HEK293 (cell line): ENCODE measurements at regions not wholly inside any gene's neighbourhood (a gene's known extent, or its start where the extent isn't known, plus 50 kb on each side); places are given as distances from the start of the nearest gene placed in this dataset.

Experiments
- CTCF ChIA-PET: fragments of 350-600 bp; formaldehyde crosslinking; extraction: SDS; loops from one replicate; lab custom pipeline; 2021; ENCODE audit warnings: antibody characterized with exemption; lab: Yijun Ruan, JAX
- POLR2A ChIA-PET: fragments of 300-600 bp; formaldehyde crosslinking; extraction: SDS; loops from one replicate; lab custom pipeline; 2020; ENCODE audit warnings: antibody characterized with exemption, inconsistent platforms; lab: Yijun Ruan, JAX
- H3K27ac ChIP-seq: fragments of 200-500 bp; sonication (Bioruptor generic); 2 replicates; pipeline ENCODE4 v1.5.1; 2014; ENCODE audit warnings: low read depth, low read length, control low read depth, inconsistent platforms; ENCODE audit errors: extremely low read depth
- H3K36me3 ChIP-seq, 2 experiments: fragments of 200-500 bp in 1 of 2; sonication (Bioruptor generic) in 1 of 2; 1 replicate in 1 of 2; 2 replicates in 1 of 2; pipeline ENCODE4 v1.5.1; 2014 to 2017; ENCODE audit warnings: inconsistent platforms in 2 of 2, low read length in 2 of 2; ENCODE audit not compliant: control insufficient read depth in 2 of 2, insufficient read depth in 1 of 2
- H3K4me1 ChIP-seq: fragments of 200-500 bp; sonication (Bioruptor generic); 2 replicates; pipeline ENCODE4 v1.5.1; 2014; ENCODE audit warnings: mild to moderate bottlenecking, low read length, inconsistent platforms; ENCODE audit not compliant: control insufficient read depth, insufficient read depth
- H3K4me3 ChIP-seq: 2 replicates; pipeline ENCODE4 v1.5.1; 2011; ENCODE audit warnings: low read depth, mild to moderate bottlenecking, control low read depth, low read length, moderate library complexity
- H3K9me3 ChIP-seq: fragments of 200-500 bp; sonication (Bioruptor generic); 2 replicates; pipeline ENCODE4 v1.5.1; 2014; ENCODE audit warnings: low read depth, low read length, inconsistent platforms; ENCODE audit not compliant: control insufficient read depth, insufficient read depth
- GLIS2 ChIP-seq: fragments of 450-650 bp; formaldehyde crosslinking; IDR thresholded peaks from 2 replicates; pipeline ENCODE4 v1.5.1; 2016; ENCODE audit warnings: missing biosample characterization, missing genetic modification characterization
- KLF1 ChIP-seq: fragments of 450-650 bp; formaldehyde crosslinking; IDR thresholded peaks from 2 replicates; pipeline ENCODE4 v1.5.1; 2016; ENCODE audit warnings: missing biosample characterization, missing genetic modification characterization
- OSR2 ChIP-seq: fragments of 450-650 bp; formaldehyde crosslinking; IDR thresholded peaks from 2 replicates; pipeline ENCODE4 v1.5.1; 2016; ENCODE audit warnings: missing biosample characterization, missing genetic modification characterization
- SALL2 ChIP-seq: fragments of 450-650 bp; formaldehyde crosslinking; IDR thresholded peaks from 2 replicates; pipeline ENCODE4 v1.5.0; 2017; ENCODE audit warnings: missing biosample characterization, mild to moderate bottlenecking, missing genetic modification characterization, borderline replicate concordance
- ZBTB21 ChIP-seq: fragments of 450-650 bp; formaldehyde crosslinking; IDR thresholded peaks from 2 replicates; pipeline ENCODE4 v1.5.1; 2017; ENCODE audit warnings: missing biosample characterization, missing genetic modification characterization
- ZBTB48 ChIP-seq: fragments of 450-650 bp; formaldehyde crosslinking; IDR thresholded peaks from 2 replicates; pipeline ENCODE4 v1.5.1; 2016; ENCODE audit warnings: missing biosample characterization, missing genetic modification characterization
- ZFP69B ChIP-seq: fragments of 450-650 bp; formaldehyde crosslinking; IDR thresholded peaks from 2 replicates; pipeline ENCODE4 v1.5.1; 2016; ENCODE audit warnings: missing biosample characterization, missing genetic modification characterization
- ZNF133 ChIP-seq: fragments of 450-650 bp; formaldehyde crosslinking; IDR thresholded peaks from 2 replicates; pipeline ENCODE4 v1.5.1; 2016; ENCODE audit warnings: missing biosample characterization, missing genetic modification characterization
- ZNF175 ChIP-seq: fragments of 450-650 bp; formaldehyde crosslinking; IDR thresholded peaks from 2 replicates; pipeline ENCODE4 v1.5.1; 2016; ENCODE audit warnings: missing biosample characterization, missing genetic modification characterization
- ZNF266 ChIP-seq: fragments of 450-650 bp; formaldehyde crosslinking; IDR thresholded peaks from 2 replicates; pipeline ENCODE4 v1.5.1; 2016; ENCODE audit warnings: missing biosample characterization, missing genetic modification characterization, low read depth
- ZNF292 ChIP-seq: fragments of 450-650 bp; formaldehyde crosslinking; IDR thresholded peaks from 2 replicates; pipeline ENCODE4 v1.5.1; 2016; ENCODE audit warnings: low read depth, missing biosample characterization, missing genetic modification characterization, borderline replicate concordance
- ZNF302 ChIP-seq: fragments of 450-650 bp; formaldehyde crosslinking; IDR thresholded peaks from 2 replicates; pipeline ENCODE4 v1.5.1; 2016; ENCODE audit warnings: missing biosample characterization, missing genetic modification characterization, low read depth
- ZNF335 ChIP-seq: fragments of 450-650 bp; formaldehyde crosslinking; conservative IDR thresholded peaks from 2 replicates; pipeline ENCODE4 v1.5.1; 2016; ENCODE audit warnings: missing biosample characterization, missing genetic modification characterization
- ZNF354C ChIP-seq: fragments of 450-650 bp; formaldehyde crosslinking; IDR thresholded peaks from 2 replicates; pipeline ENCODE4 v1.5.1; 2016; ENCODE audit warnings: missing biosample characterization, missing genetic modification characterization, low read depth, borderline replicate concordance
- ZNF394 ChIP-seq: fragments of 450-650 bp; formaldehyde crosslinking; IDR thresholded peaks from 2 replicates; pipeline ENCODE4 v1.5.1; 2016; ENCODE audit warnings: missing biosample characterization, missing genetic modification characterization, mild to moderate bottlenecking, moderate library complexity, borderline replicate concordance
- ZNF433 ChIP-seq: fragments of 450-650 bp; formaldehyde crosslinking; IDR thresholded peaks from 2 replicates; pipeline ENCODE4 v1.5.1; 2016; ENCODE audit warnings: missing biosample characterization, missing genetic modification characterization, low read depth
- ZNF558 ChIP-seq: fragments of 450-650 bp; formaldehyde crosslinking; IDR thresholded peaks from 2 replicates; pipeline ENCODE4 v1.5.1; 2016; ENCODE audit warnings: missing biosample characterization, missing genetic modification characterization
- ZNF600 ChIP-seq: fragments of 450-650 bp; formaldehyde crosslinking; IDR thresholded peaks from 2 replicates; pipeline ENCODE4 v1.5.1; 2016; ENCODE audit warnings: missing biosample characterization, missing genetic modification characterization
- ZNF747 ChIP-seq: fragments of 450-650 bp; formaldehyde crosslinking; IDR thresholded peaks from 2 replicates; pipeline ENCODE4 v1.5.1; 2016; ENCODE audit warnings: missing biosample characterization, missing genetic modification characterization
- ZNF792 ChIP-seq: fragments of 450-650 bp; formaldehyde crosslinking; IDR thresholded peaks from 2 replicates; pipeline ENCODE4 v1.5.1; 2016; ENCODE audit warnings: missing biosample characterization, missing genetic modification characterization
- ZXDB ChIP-seq: fragments of 450-650 bp; formaldehyde crosslinking; IDR thresholded peaks from 2 replicates; pipeline ENCODE4 v1.5.1; 2016; ENCODE audit warnings: missing biosample characterization, missing genetic modification characterization
- TF ChIP-seq, protein P1 (sequence below): fragments of 450-650 bp; formaldehyde crosslinking; IDR thresholded peaks from 2 replicates; pipeline ENCODE4 v1.5.1; 2016; ENCODE audit warnings: missing biosample characterization, missing genetic modification characterization
- TF ChIP-seq, protein P2 (sequence below): fragments of 450-650 bp; formaldehyde crosslinking; IDR thresholded peaks from 2 replicates; pipeline ENCODE4 v1.5.1; 2017; ENCODE audit warnings: missing biosample characterization, missing genetic modification characterization

DNA sequence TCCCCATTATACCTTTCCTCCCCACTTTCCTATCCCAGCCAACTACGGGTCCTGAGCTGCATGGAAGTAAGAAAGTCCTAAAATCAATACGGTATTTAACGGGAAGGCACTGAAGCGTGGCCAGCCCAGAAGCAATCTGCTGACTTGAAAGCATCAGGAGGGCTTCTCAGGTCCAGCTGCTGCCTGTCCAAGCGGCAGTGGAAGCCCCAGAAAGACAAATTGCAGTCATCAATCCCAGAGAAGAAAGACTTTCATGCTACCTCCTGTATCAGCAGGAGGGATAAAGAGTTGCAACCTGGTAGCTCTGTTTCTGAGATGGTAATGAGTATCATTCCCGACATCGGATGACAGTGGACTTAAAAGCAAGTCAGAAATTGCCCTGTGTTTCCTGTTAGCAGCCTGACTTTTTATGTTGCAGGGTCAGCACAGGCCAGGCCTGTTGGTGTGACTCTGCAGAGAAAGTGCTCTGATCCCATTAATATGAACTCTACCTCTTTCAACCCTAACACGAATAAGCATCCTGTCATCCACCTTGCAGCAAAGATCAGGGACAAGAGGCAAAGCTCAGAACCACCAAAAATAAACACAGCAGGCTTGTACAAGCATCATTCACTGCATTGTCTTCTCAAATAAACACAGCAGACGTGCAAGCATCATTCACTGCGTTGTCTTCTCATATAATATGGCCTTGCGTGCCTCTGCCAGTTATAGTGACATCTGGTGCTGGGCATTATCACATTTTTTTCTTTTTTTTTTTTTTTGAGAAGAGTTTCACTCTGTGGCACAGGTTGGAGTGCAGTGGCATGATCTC, 358.6 kb upstream of the CDH11 start (continued):
- TF ChIP-seq ZBTB21 (tag by site-specific recombination) (no peak), ZNF558 (no peak), ZNF600 (tag by site-specific recombination) (no peak), SALL2 (tag by site-specific recombination) (no peak), ZNF394 (tag by site-specific recombination) (no peak)
- TF ChIP-seq, protein P1, sequence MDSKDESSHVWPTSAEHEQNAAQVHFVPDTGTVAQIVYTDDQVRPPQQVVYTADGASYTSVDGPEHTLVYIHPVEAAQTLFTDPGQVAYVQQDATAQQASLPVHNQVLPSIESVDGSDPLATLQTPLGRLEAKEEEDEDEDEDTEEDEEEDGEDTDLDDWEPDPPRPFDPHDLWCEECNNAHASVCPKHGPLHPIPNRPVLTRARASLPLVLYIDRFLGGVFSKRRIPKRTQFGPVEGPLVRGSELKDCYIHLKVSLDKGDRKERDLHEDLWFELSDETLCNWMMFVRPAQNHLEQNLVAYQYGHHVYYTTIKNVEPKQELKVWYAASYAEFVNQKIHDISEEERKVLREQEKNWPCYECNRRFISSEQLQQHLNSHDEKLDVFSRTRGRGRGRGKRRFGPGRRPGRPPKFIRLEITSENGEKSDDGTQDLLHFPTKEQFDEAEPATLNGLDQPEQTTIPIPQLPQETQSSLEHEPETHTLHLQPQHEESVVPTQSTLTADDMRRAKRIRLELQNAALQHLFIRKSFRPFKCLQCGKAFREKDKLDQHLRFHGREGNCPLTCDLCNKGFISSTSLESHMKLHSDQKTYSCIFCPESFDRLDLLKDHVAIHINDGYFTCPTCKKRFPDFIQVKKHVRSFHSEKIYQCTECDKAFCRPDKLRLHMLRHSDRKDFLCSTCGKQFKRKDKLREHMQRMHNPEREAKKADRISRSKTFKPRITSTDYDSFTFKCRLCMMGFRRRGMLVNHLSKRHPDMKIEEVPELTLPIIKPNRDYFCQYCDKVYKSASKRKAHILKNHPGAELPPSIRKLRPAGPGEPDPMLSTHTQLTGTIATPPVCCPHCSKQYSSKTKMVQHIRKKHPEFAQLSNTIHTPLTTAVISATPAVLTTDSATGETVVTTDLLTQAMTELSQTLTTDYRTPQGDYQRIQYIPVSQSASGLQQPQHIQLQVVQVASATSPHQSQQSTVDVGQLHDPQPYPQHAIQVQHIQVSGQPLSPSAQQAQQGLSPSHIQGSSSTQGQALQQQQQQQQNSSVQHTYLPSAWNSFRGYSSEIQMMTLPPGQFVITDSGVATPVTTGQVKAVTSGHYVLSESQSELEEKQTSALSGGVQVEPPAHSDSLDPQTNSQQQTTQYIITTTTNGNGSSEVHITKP (tag by site-specific recombination), result no peak

DNA sequence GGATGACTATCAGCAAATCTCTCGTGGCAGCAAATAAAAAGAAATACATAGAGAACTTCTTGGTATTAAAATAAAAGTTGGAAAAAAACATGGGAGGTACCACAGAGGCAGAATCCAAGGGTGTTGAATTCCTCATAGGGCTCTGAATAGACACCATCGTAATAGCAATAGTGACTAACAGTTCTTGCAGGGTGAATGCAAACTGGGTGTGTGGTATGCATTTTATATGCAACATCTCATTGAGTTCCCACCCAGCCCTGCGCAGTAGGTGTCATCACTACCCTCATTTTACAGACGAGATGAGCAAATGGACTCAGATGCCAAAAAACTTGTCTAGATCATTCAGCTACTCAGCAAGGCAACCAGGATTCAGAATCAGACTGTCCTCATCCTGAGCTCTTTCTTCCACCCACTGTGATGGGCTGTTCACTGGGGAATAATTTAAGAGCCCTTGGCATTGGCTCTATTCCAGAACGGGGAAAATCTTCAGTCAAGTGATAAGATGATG, 354.6 kb upstream of the CDH11 start:
- POLR2A ChIA-PET, result no interaction called here
- Histone ChIP-seq H3K4me1 (no peaks in the 10 kb centered on the region), H3K27ac (no peak overlapping the region), H3K36me3 (no peaks in the 10 kb centered on the region), H3K9me3 (no peaks in the 10 kb centered on the region), H3K4me3 (no peak overlapping the region)
- TF ChIP-seq GLIS2, result no peak
- no peak for TF ChIP-seq ZNF792 (tag by site-specific recombination)
- TF ChIP-seq ZFP69B (tag by site-specific recombination), result no peak
- CTCF ChIA-PET, result no interaction called here

DNA sequence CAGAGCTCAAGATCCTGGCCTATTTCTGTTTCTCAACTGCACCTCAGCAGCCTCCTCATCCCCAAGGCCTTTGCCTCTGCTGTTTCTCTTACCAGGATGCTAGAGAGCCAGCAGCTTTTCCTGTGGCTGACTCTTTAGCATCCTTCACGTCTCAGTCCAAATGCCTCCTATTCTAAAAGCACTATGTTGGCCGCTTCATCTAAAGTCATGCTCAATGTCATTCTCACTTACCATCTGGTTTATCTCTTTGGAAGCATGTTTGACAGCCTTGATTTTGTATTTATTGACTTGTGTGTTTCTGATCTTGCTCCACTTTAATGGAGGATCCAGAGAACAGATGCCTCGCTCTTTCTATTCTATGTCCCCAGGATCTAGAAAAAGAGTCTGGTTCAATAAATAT, 351.8 kb upstream of the CDH11 start:
- Histone ChIP-seq H3K4me1 (no peaks in the 10 kb centered on the region), H3K36me3 (no peaks in the 10 kb centered on the region), H3K4me3 (no peak overlapping the region), H3K9me3 (no peaks in the 10 kb centered on the region), H3K27ac (no peak overlapping the region)
- ChIA-PET POLR2A (no interaction called here), CTCF (no interaction called here)
- no peak for TF ChIP-seq ZBTB48 (tag by site-specific recombination)

DNA sequence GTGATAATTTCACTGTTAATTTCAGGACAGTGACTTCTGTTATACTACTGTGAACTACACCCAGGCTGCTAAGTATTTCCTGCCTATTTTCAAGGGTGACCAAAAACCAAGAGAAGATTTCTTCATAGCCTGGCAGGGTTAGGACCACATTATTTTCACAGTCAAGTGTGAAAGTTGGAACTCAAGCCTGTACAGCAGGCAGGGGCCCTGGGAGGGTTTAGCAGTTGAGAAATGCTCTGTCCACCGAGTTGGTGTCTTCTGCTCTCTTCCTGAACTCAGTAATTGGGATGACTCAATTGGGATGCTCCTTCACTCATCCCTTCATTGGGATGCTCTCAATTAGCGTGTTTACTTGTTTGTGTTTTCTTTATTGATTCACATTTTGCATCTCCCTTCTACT, 347.3 kb upstream of the CDH11 start:
- H3K4me3 ChIP-seq, result no peak overlapping the region
- CTCF ChIA-PET, result no interaction called here
- TF ChIP-seq, protein P2, sequence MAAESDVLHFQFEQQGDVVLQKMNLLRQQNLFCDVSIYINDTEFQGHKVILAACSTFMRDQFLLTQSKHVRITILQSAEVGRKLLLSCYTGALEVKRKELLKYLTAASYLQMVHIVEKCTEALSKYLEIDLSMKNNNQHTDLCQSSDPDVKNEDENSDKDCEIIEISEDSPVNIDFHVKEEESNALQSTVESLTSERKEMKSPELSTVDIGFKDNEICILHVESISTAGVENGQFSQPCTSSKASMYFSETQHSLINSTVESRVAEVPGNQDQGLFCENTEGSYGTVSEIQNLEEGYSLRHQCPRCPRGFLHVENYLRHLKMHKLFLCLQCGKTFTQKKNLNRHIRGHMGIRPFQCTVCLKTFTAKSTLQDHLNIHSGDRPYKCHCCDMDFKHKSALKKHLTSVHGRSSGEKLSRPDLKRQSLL (tag by site-specific recombination), result no peak
- TF ChIP-seq ZNF133 (tag by site-specific recombination) (no peak), ZNF175 (tag by site-specific recombination) (no peak), OSR2 (no peak), ZNF335 (tag by site-specific recombination) (no peak), ZNF302 (no peak), KLF1 (tag by site-specific recombination) (no peak), ZXDB (tag by site-specific recombination) (no peak), ZNF266 (tag by site-specific recombination) (no peak), ZNF747 (no peak), ZNF433 (tag by site-specific recombination) (no peak), ZNF292 (tag by site-specific recombination) (no peak), ZNF354C (no peak)
- no peaks in the 10 kb centered on the region for H3K4me1 ChIP-seq
- POLR2A ChIA-PET, result no interaction called here
- H3K9me3 ChIP-seq, result no peaks in the 10 kb centered on the region
- no peaks in the 10 kb centered on the region for H3K36me3 ChIP-seq
- no peak overlapping the region for H3K27ac ChIP-seq
